HG02870 (cell line): ENCODE measurements at regions not wholly inside any gene's neighbourhood (a gene's known extent, or its start where the extent isn't known, plus 50 kb on each side); places are given as distances from the start of the nearest gene placed in this dataset.
"Not testable (repeated sequence)": the region's sequence is repeated elsewhere in the genome, so short reads cannot be mapped to it uniquely, and the experiment has no call there.

Experiments used
- ATAC-seq: cut with Tn5 transposase; IDR thresholded peaks from one replicate; pipeline ENCODE4 v1.9.1; 2021; ENCODE audit warnings: mild to moderate bottlenecking, moderate library complexity; ENCODE audit not compliant: unreplicated experiment

DNA sequence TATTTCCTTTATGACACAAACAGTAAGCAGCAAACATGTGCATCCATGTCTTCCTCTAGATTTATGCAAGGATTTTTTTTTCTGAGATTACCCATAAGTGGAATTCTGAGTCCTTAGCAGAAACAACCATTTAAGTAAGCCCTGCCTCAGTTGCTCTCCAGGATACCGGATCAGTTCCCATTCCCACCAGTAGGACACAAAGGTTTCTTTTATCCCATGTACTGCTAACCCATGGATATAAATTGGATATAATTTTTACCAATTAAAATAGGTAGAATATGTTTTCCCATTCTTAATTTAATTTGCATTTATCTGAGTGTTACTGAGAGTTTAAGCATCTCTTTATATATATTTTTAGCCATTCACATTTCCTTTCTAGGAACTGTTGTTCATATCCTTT lies 280.9 kb downstream of the FGFR2 start:
- ATAC-seq = no peak

DNA sequence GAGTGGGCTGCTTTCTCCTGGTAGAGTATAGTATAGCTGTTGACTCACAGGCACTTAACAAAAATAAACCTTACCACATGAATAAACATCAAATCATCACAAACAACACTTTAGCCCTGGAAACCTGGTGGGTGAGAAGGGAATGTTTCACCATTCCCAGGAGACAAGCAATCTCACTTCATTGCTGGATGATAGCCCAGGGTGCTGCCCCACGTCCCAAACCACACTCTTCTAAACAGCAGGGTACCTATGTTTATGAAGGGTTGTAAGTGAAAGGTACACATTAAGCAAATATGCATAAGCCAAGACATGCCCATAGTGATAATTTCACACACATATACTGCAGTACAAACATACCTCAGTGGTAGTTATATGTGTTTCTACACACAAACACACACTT lies 276.2 kb downstream of the FGFR2 start:
- no peak for ATAC-seq

DNA sequence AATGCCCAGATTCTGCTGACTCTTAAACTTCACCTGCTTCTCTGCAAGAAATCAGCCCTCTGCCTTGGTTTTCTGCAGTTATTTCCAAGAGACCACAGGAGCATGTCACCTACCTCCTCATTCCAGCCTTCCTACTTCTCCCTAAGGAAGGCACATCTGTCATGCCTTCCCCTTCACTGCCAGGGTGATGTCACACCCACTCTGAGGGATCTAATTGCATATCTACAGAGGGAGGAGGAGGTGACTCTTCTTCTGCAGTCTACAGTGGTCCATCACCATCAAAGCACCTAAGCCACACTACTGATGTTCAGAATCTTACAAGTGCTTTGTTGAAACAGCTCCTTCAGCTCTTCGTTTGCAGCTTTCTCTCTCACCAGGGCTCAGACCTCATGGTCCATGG lies 275.5 kb downstream of the FGFR2 start:
- no peak for ATAC-seq

DNA sequence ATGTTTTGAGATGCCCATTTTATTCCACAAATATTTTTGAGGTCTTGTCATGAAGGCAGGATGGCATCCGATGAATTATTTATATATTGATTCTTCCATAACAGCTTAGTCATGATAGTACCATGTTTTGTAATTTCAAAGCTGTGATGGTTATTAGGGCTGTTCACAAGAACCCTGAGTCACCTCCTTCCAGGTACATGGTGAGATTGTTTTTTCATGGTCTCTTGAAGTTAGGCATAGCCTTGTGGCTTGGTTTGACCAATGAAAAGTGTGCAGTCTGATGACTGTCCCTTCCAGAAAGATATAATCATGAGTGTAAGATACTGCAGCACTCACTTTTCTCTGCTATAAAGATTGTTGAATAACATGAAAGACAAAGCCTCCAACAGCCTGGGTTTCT lies 274.8 kb downstream of the FGFR2 start:
- no peak for ATAC-seq

DNA sequence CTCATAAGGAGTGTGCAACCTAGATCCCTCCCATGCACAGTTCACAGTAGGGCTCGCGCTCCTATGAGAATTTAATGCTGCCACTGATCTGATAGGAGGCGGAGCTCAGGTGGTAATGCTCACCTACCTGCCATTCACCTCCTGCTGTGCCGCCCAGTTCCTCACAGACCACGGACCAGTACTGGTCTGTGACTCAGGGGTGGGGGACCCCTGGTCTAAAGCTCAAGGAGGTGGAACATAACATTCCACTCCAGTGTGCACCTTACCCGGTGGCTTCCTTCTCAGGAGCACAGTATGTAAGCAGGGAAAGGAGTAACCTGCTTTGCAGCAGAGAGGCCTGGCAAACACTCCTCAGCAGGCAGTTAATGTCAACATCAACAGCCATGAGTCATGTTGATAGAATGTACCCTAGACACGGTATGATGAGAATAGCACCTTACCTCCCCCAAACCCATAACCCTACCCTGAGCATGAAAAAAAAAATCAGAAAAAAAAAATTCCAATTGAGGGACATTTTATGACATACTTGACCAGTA lies 273.5 kb downstream of the FGFR2 start:
- ATAC-seq = no peak

DNA sequence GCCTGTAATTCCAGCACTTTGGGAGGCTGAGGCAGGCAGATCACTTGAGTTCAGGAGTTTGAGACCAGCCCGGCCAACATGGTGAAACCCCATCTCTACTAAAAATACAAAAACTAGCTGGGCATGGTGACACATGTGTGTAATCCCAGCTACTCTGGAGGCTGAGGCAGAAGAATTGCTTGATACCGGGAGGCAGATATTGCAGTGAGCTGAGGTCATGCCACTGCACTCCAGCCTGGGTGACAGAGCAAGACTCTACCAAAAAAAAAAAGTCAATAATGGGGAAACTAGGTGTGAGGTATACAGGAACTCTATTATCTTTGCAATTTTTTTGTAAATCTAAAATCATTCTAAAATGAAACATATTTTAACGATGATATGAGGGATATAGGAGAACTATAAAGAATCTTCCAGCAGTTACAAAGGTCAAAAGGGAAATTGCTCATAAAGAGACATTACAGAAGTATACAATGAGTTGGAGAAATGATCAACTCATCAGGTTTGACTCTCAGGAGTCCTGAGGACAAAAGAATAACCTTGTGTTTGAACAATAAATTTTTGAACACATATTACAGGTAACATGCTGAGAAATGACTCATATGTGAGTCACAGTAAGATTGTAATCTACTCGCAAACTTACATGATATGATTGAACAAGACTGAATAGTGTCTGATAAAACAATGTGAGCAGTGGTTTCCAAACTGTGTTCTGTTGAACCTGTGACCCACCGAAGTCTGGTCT lies 272.6 kb downstream of the FGFR2 start:
- no peak for ATAC-seq

DNA sequence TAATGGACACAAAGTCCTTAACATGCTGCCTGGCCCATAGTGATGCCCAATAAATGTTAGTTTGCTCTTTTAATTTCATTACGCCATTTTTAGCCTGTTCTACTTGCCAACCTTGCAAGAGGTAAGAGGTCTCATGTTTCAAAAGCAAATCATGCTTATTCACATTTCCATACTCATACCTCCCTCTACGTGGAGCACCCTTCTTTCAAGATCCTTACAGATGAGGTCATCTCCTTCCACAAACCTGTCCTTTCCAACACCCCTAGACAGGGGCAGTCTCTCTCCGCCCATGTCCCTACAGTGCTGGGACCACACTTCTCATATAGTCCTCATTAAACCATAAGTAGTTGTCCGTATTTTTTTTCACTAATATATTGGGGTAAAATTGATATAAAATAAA lies 271.3 kb downstream of the FGFR2 start:
- ATAC-seq = no peak

DNA sequence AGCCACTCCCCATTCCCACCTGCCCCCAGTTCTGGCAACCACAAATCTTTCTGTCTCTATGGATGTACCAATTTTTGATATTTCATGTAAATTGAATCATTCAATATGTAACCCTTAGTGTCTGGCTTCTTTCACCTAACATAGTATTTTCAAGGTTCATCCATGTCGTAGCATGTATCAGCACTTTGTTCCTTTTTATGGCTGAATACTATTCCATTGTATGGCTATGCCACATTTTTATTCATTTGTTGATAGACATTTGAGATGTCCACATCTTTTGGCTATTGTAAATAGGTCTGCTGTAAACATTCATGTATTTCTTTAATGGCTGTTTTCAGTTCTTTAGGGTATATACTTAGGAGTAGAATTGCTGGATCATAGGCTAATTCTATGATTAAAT lies 270.5 kb downstream of the FGFR2 start:
- no peak for ATAC-seq

DNA sequence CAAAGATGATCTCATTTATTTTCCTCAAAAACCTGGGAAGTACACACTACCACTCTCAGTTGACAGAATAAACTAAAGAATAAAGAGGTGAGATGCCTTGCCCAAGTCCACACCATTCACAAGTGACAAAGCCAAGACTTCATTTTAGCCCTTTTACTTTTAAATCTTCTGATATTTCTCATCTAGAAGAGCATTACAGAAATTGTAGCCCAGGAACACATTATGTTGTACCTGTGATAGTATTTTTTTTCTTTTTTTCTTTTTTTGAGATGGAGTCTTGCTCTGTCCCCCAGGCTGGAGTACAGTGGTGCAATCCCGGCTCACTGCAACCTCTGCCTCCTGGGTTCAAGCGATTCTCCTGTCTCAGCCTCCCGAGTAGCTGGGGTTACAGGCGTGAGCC lies 268.6 kb downstream of the FGFR2 start:
- ATAC-seq = not testable (repeated sequence)

DNA sequence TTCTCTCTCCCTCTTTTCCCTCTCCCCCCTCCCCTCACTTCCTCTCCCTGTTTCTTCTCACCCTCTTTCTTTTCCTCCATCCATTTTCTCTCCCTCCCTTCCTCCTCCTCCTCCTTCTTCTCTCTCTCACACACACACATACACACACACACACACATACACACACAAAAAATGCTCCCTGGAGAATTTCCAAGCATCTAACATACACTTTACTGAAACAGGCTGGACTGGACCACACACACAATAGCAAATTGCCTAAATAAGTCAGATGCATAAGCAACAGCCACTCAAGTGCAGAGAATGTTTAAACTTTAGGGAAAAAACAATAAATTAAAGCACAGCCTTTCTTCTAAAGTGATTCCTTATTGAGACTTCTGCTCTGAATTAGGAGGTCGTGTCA lies 267.7 kb downstream of the FGFR2 start:
- ATAC-seq = no peak

DNA sequence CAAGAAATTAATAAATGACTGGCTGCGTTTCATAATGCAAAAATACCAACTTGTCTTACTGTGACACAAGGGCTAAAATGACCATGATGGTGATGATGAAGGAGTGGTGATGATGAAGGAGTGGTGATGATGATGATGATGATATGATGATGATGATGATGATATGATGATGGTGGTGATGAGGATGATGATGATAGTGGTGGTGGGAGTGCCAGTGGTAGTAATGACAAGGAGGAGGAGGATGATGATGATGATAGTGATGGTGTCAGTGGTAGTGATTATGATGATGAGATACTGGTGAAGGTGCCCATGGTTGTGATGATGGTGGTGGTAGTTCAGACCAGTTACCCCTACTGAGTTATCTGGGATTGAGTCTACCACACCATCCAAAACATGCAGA lies 265.9 kb downstream of the FGFR2 start:
- no peak for ATAC-seq

DNA sequence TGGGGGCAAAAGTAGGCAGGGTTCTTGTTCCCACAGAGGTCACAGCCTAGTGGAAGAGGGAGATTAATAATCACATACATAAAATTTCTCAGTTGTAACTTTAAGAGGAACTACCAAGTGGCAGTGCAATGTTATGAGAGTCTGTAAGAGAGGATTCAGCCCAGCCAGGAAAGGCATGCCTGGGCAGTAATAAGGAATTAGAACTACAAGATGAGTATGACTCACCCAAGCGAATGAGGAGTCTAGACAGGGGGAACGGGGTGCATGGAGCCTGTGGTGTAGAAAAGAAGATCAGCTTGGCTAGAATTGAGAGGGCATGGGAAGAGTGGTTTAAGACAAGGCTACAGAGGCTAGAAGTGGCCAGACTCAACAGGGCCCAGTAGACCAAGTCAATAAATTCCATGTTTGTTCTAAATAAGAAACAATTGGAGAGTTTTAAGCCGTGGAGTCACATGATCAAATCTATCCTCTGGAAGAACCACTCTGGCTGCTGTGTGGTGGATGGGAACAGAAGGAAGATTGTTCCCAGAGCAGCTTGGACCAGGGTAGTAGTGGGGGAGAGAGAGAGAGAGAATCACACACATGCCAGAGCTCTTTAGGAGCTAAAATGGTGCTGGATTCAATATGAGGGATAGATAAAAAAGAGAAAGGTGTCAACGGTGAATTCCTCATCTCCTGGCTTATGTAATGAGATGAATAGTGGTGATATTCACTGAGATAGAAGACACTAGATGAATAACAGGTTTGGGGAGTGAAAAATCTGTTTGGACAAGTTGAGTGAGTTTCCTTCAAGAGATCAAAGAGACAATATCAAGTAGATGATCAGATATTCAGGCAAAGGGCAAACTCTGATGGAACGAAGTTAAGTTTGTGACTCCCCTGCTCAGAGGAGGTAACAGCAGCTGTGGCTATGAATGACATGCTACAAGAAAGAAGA lies 265.1 kb downstream of the FGFR2 start:
- no peak for ATAC-seq

DNA sequence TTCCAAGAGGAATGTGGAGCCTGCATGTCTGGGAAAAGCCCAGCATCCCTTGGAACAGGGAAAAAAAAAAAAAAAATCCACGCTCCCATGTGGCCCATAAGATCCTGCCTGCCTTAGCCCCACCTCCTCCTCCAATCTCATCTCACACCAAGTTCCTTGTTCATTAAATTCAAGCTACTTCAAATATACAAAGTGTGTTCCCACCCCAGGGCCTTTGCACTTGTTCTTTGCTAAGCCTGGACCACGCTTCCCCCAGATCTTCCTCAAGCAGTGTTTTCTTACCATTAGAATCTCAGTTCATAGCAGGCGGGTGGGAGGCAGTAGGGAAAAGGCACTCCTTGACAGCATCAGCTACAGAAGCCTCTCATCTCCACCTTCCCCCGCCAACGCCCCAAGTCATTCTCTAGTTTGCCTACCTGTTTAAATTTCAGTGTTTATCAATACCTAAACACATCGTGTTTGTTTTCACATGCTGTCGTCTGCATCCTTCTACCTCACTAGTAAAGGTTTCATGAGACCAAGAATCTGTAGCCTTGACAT lies 262.8 kb downstream of the FGFR2 start:
- ATAC-seq = no peak

DNA sequence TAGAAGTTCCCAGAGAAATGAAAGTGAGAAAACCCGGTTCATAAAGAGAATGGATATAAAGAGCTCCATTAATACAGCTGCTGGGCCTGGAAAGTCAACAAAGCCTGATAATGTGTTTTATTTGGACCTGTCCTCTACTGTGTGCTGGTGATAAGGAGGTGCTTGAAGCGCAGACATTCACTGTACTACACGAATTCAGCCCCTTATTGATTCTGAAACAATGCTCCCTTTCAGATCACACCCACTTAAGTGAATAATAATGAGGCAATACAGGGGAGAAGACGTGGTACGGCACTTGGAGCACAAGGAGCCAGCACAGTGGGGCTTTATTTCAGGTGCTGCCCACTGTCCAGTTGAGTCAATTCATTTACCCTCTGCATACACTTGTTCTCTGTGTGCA lies 260.8 kb downstream of the FGFR2 start:
- no peak for ATAC-seq

DNA sequence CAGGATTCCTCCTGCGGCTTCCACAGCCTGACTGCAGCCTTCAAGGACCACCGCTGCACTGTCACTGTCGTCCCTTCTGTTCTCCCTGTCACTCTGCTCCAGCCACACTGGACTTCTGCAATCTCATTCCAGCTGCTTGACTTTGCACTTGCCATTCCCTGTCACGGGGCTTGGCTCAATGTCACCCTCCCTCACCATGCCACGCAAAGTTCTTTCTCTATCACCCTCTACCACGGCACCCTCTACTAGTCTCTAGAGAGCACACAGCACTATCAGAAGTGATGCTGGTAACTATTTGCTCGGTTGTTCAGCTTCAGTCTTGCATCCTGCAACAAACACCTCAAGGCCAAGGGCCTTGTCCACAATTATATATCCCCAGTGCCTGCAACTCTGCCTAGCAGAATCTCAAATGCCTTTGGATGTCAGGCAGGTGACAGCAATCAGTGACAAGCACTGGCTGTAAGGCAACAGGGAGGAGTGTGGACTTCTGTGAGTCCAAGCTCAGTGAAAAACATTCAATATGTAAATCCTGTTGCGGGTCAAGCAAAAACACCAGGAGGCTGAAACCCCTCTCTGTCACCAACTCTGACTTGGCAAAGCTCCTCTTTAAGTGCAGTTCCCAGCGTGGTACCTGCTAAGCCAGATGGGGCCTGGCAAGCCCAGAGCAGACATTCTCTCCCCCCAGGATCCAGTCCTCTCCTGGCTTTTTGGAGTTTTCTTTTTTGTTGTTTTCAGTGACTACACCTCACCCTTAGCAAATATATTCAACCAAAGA lies 259.9 kb downstream of the FGFR2 start:
- ATAC-seq = no peak

DNA sequence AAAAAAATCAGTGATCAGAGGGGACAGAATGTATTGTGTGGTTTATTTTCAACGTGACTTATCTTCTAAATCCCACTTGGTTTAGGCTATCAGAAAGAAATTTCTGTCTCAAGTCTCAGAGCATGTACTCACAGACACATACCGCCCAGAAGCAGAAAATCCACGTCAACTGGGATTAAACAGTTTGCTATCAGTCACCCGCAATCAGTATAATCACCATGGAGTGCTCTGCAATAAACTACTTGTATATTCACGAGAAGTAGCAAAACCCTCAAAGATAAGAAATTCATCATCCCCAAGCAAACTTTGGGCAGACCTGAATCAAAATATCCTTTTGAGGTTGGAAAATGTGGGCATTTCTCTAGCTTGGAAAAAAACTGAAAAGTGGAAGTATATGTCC lies 259.1 kb downstream of the FGFR2 start:
- no peak for ATAC-seq

DNA sequence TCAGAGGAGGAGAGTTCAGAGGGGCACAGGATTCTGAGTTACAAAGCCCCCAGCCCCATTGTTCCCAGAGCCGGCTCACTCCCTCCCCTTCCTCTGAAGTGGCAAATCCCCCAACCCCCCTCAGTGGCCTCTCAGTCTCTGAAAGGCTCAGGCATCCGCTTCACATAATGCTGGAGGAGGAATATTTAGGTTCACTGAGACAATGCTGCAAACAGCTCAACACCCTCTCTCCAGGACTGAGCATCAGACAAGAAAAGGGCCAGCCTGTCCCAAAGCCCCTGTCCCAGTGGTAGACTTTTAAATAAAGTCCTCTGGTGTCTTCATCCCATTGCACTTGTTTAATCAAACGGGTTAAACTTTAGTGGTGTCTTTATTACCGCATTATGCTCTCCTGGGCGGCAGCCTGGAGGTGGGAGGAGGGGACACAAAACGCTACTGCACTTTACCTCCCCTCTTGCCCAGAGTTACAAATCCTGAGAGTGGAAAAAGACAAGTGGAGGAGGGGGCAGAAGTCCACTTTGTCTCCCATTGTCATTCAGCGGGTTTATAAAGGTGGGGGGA lies 257.9 kb downstream of the FGFR2 start:
- no peak for ATAC-seq

DNA sequence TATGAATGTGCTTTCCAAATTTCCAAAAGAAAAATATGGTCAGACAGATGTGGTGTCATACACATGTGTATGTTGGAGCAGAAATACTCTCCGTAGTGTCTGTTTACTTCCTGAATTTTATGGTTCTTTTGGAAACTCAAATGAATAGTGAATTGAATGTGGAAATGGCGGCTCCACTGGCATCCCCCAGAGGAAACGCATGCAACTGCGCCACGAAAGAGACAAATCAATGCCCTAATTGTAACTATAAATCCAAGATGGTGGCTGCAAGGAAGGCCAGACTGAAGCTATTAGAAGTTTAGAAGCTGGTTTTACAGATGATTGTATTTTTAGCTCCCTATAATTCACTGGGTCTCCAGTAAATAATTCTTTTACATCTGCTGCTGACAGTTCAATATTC lies 246.7 kb downstream of the FGFR2 start:
- ATAC-seq = no peak

DNA sequence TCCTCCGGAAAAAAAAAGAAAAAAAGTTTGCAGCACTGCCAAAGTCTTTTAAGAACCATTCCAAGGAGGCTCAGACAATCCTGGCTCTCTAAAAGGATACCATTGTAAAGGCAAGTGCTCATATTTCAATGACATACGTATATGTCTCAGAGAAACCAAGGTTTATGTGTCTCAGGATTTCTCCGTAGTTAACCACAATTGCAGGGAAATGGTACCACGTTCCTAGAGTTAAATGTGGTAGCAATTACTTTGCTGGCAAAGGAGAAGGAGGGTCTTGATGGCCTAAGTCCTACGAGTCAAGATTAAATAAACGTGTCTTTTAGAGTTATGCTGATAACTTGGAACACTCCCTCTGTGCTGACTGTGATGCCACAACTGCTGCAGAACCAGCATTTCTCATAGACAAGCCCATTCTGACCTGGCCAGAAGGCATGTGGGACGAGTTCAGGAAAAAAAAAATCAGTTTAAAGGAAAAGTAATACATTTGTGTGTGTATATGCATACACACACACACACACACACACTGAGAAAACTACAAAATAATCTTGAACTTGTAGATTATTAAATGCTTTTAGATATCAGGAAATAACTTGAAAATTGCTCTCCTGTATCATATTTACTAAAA lies 245.9 kb downstream of the FGFR2 start:
- ATAC-seq = no peak

DNA sequence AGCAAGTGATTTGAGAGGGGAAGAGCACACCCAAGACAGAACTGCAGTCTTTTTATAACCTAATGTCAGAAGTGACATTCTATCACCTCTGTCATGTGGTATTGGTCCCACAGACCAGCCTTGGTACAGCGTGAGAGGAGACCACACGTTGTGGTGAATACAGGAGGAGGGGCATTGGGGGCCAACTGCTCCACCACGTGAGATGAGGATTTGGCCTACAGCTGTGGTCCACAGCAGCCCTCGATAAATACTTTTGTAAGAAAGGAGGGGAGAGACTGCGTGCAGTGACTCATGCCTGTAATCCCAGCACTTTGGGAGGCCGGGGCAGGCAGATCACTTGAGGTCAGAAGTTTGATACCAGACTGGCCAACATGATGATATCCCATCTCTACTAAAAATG lies 243.1 kb downstream of the FGFR2 start:
- no peak for ATAC-seq
